PC-9 (cell line): ENCODE measurements at regions not wholly inside any gene's neighbourhood (a gene's known extent, or its start where the extent isn't known, plus 50 kb on each side); places are given as distances from the start of the nearest gene placed in this dataset.
A peak's percentile ranks its signal among the peaks of the same experiment; 100 is the strongest.
"Not testable (repeated sequence)": the region's sequence is repeated elsewhere in the genome, so short reads cannot be mapped to it uniquely, and the experiment has no call there.

Source experiments
- BruUV-seq: library from RNA; stranded (reverse); fragments of 400-500 nt; replicated peaks from 2 replicates; lab custom pipeline; 2021; lab: Mats Ljungman, UMichigan
- CTCF ChIA-PET: fragments of 300-600 bp; sonication (Branson Sonifier 250); formaldehyde crosslinking; loops from one replicate; lab custom pipeline; 2022; ENCODE audit warnings: antibody characterized with exemption; lab: Charles Lee
- POLR2A ChIA-PET: fragments of 300-600 bp; sonication (Branson Sonifier 250); formaldehyde crosslinking; loops from one replicate; lab custom pipeline; 2022; ENCODE audit warnings: antibody characterized with exemption; ENCODE audit not compliant: unreplicated experiment; lab: Charles Lee
- DNase-seq, 2 experiments: peaks; one replicate each; pipeline versions ENCODE4 v3.0.0 to v3.0.0-alpha.2; 2015 to 2022; ENCODE audit warnings: mixed read lengths in 1 of 2
- H2AFZ ChIP-seq: fragments of 200-600 bp; sonication (generic); 2 replicates; pipeline ENCODE4 v1.8.1; 2017; ENCODE audit warnings: antibody characterized with exemption
- H3F3A ChIP-seq: fragments of 200-600 bp; sonication (generic); 2 replicates; pipeline ENCODE4 v1.8.1; 2017; ENCODE audit warnings: antibody characterized with exemption, mild to moderate bottlenecking, low read depth; ENCODE audit not compliant: insufficient read depth
- H3K27ac ChIP-seq: fragments of 200-600 bp; sonication (generic); 2 replicates; pipeline ENCODE4 v1.6.1; 2016; ENCODE audit warnings: mixed run types
- H3K27me3 ChIP-seq: fragments of 200-600 bp; sonication (generic); 2 replicates; pipeline ENCODE4 v1.6.1; 2016; ENCODE audit warnings: low read depth, mixed run types; ENCODE audit not compliant: insufficient read depth
- H3K36me3 ChIP-seq: fragments of 200-600 bp; sonication (generic); 2 replicates; pipeline ENCODE4 v1.6.1; 2016; ENCODE audit warnings: low read depth, mixed run types
- H3K4me1 ChIP-seq: fragments of 200-600 bp; sonication (generic); replicated peaks from 2 replicates; pipeline ENCODE4 v1.6.1; 2016; ENCODE audit warnings: mixed run types; ENCODE audit not compliant: insufficient read depth
- H3K4me2 ChIP-seq: fragments of 200-600 bp; sonication (generic); 2 replicates; pipeline ENCODE4 v1.6.1; 2017; ENCODE audit warnings: mixed run types
- H3K4me3 ChIP-seq: fragments of 200-600 bp; sonication (generic); 2 replicates; pipeline ENCODE4 v1.6.1; 2016; ENCODE audit warnings: mixed run types
- H3K79me2 ChIP-seq: fragments of 200-600 bp; sonication (generic); 2 replicates; pipeline ENCODE4 v1.6.1; 2017; ENCODE audit warnings: low read depth, mixed run types
- H3K9me2 ChIP-seq: fragments of 200-600 bp; sonication (generic); 2 replicates; pipeline ENCODE4 v1.8.1; 2017; ENCODE audit warnings: mild to moderate bottlenecking; ENCODE audit not compliant: insufficient read depth
- H3K9me3 ChIP-seq: fragments of 200-600 bp; sonication (generic); 2 replicates; pipeline ENCODE4 v1.8.1; 2016; ENCODE audit warnings: low read depth; ENCODE audit not compliant: insufficient read depth
- H4K20me1 ChIP-seq: fragments of 200-600 bp; sonication (generic); 2 replicates; pipeline ENCODE4 v1.8.1; 2017; ENCODE audit not compliant: insufficient read depth
- CTCF ChIP-seq: fragments of 200-600 bp; sonication (generic); conservative IDR thresholded peaks from 2 replicates; pipeline ENCODE4 v1.6.1; 2017; ENCODE audit warnings: mixed run types, antibody characterized with exemption, mild to moderate bottlenecking, moderate library complexity
- EZH2 ChIP-seq: fragments of 200-600 bp; sonication (generic); IDR thresholded peaks from 2 replicates; pipeline ENCODE4 v1.8.0; 2017; ENCODE audit warnings: antibody characterized with exemption, low read depth
- intact Hi-C: fragments of 100-400 bp; cut with micrococcal nuclease; formaldehyde crosslinking; loops from one replicate; pipeline ENCODE4 v1.10.0; 2022; ENCODE audit not compliant: unreplicated experiment

- ChIA-PET POLR2A (no interaction called here), CTCF (no interaction called here)
- Histone ChIP-seq H4K20me1 (no peaks in the 10 kb centered on the region), H3K9me3 (peaks cover 24% of the 10 kb centered on the region; the same call in 1 of the 2 replicates), H3F3A (no peaks in the 10 kb centered on the region), H3K27me3 (no peaks in the 10 kb centered on the region), H3K4me2 (no peak overlapping the region), H3K27ac (no peak overlapping the region), H3K36me3 (no peaks in the 10 kb centered on the region; the same call in 1 of the 2 replicates), H3K9me2 (no peaks in the 10 kb centered on the region), H3K4me3 (no peak overlapping the region), H2AFZ (no peak overlapping the region), H3K4me1 (no peaks in the 10 kb centered on the region), H3K79me2 (no peaks in the 10 kb centered on the region)
- TF ChIP-seq CTCF = no peak
- no peak for TF ChIP-seq EZH2
- no peak for DNase-seq
- intact Hi-C loops = no loop called here
- no TSS peak for BruUV-seq
Observed at GRCh38 chr4:124070688-124071484, 641.6 kb downstream of the ANKRD50 start.

- H3K36me3 ChIP-seq, H3K4me3 ChIP-seq, POLR2A ChIA-PET, DNase-seq, intact Hi-C loops, H3F3A ChIP-seq, BruUV-seq, H4K20me1 ChIP-seq, H3K27me3 ChIP-seq, H3K4me1 ChIP-seq, H2AFZ ChIP-seq, H3K9me2 ChIP-seq, H3K4me2 ChIP-seq, H3K79me2 ChIP-seq, H3K27ac ChIP-seq, CTCF ChIA-PET: not testable (repeated sequence)
- peaks cover 16% of the 10 kb centered on the region; the same call in 1 of the 2 replicates for H3K9me3 ChIP-seq
Observed at GRCh38 chr4:124075276-124075675, 637.3 kb downstream of the ANKRD50 start.

GRCh38 chr4:124079174-124079780, 633.3 kb downstream of the ANKRD50 start:
- Histone ChIP-seq H3K4me3 (no peak overlapping the region), H2AFZ (no peak overlapping the region), H3K79me2 (no peaks in the 10 kb centered on the region), H3K9me2 (peaks cover 6% of the 10 kb centered on the region; the same call in 1 of the 2 replicates), H3F3A (no peaks in the 10 kb centered on the region), H3K27me3 (no peaks in the 10 kb centered on the region), H3K4me2 (no peak overlapping the region), H3K9me3 (no peaks in the 10 kb centered on the region), H4K20me1 (no peaks in the 10 kb centered on the region), H3K4me1 (no peaks in the 10 kb centered on the region), H3K36me3 (no peaks in the 10 kb centered on the region), H3K27ac (no peak overlapping the region)
- peak in 1 of 2 experiments; percentile 42 for DNase-seq
- POLR2A ChIA-PET = no interaction called here
- CTCF ChIA-PET = no interaction called here
- TF ChIP-seq CTCF = no peak
- TF ChIP-seq EZH2 = no peak
- intact Hi-C loops = no loop called here
- no TSS peak for BruUV-seq
